ENCODE measurements at regions not wholly inside any gene's neighbourhood (a gene's known extent, or its start where the extent isn't known, plus 50 kb on each side); places are given as distances from the start of the nearest gene placed in this dataset.
"Not testable (repeated sequence)": the region's sequence is repeated elsewhere in the genome, so short reads cannot be mapped to it uniquely, and the experiment has no call there.

- not testable (repeated sequence) for H3K4me1 Mint-ChIP-seq (ENCODE audit: low read depth); H3K36me3 Mint-ChIP-seq (ENCODE audit: low read depth); H3K27me3 Mint-ChIP-seq (ENCODE audit: low read depth); H3K9me3 Mint-ChIP-seq; DNase-seq (ENCODE audit: low spot score); H3K4me3 Mint-ChIP-seq; H3K27ac Mint-ChIP-seq
These were observed 215.8 kb downstream of the GOLGA6L6 start for GRCh38 chr15:20325751-20326150.

GRCh38 chr15:20317132-20317531 lies 224.5 kb downstream of the GOLGA6L6 start:
- H3K4me3 Mint-ChIP-seq; DNase-seq (ENCODE audit: low spot score); H3K36me3 Mint-ChIP-seq (ENCODE audit: low read depth); H3K9me3 Mint-ChIP-seq; H3K27me3 Mint-ChIP-seq (ENCODE audit: low read depth); H3K4me1 Mint-ChIP-seq (ENCODE audit: low read depth); H3K27ac Mint-ChIP-seq: not testable (repeated sequence)

DNA sequence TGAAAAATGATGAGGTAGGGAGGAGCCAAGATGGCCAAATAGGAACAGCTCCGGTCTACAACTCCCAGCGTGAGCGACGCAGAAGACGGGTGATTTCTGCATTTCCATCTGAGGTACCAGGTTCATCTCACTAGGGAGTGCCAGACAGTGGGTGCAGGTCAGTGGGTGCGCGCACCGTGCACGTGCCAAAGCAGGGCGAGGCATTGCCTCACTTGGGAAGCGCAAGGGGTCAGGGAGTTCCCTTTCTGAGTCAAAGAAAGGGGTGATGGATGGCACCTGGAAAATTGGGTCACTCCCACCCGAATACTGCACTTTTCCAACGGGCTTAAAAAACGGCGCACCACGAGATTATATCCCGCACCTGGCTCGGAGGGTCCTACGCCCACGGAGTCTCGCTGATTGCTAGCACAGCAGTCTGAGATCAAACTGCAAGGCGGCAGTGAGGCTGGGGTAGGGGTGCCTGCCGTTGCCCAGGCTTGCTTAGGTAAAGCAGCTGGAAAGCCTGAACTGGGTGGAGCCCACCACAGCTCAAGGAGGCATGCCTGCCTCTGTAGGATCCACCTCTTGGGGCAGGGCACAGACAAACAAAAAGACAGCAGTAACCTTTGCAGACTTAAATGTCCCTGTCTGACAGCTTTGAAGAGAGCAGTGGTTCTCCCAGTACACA lies 230.5 kb downstream of the GOLGA6L6 start:
- DNase-seq (ENCODE audit: low spot score); H3K4me1 Mint-ChIP-seq (ENCODE audit: low read depth); H3K4me3 Mint-ChIP-seq; H3K9me3 Mint-ChIP-seq; H3K36me3 Mint-ChIP-seq (ENCODE audit: low read depth); H3K27me3 Mint-ChIP-seq (ENCODE audit: low read depth); H3K27ac Mint-ChIP-seq: not testable (repeated sequence)

DNA sequence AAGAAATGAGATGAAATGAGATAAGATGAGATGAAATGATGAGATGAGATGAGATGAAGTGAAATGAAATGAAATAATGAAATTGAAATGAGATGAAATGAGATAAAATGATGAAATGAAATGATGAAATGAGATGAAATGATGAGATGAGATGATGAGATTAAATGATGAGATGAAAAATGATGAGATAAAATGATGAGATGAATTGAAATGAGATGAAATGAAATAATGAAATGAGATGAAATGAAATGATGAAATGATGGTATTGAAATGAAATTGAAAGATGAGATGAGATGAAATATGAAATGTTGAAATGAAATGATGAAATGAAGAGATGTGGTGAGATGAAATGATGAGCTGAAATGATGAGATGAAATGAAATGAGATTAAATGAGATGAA lies 231.0 kb downstream of the GOLGA6L6 start:
- Mint-ChIP-seq H3K27me3 (ENCODE audit: low read depth) (no peaks in the 10 kb centered on the region), H3K4me3 (no peak overlapping the region), H3K4me1 (ENCODE audit: low read depth) (no peaks in the 10 kb centered on the region), H3K27ac (no peak overlapping the region), H3K36me3 (ENCODE audit: low read depth) (no peaks in the 10 kb centered on the region), H3K9me3 (no peaks in the 10 kb centered on the region)
- no peak for DNase-seq (ENCODE audit: low spot score)

GRCh38 chr15:20309966-20310365 lies 231.6 kb downstream of the GOLGA6L6 start:
- not testable (repeated sequence) for H3K9me3 Mint-ChIP-seq; H3K27ac Mint-ChIP-seq; H3K4me1 Mint-ChIP-seq (ENCODE audit: low read depth); H3K4me3 Mint-ChIP-seq; H3K36me3 Mint-ChIP-seq (ENCODE audit: low read depth); H3K27me3 Mint-ChIP-seq (ENCODE audit: low read depth); DNase-seq (ENCODE audit: low spot score)

DNA sequence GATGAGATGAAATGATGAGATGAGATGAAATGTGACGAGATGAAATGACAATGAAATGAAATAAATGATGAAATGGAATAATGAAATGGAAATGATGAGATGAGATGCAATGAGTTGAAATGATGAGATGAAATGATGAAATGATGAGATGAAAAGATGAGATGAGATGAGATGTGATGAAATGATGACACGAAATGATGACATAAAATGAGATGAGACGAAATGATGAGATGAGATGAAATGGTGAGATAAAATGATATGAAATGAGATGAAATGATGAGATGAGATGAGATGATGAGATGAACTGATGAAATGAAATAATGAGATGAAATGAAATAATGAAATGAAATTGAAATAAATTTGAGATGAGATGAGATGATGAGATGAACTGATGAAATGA lies 232.2 kb downstream of the GOLGA6L6 start:
- H3K4me1 Mint-ChIP-seq (ENCODE audit: low read depth); DNase-seq (ENCODE audit: low spot score); H3K9me3 Mint-ChIP-seq; H3K27ac Mint-ChIP-seq; H3K4me3 Mint-ChIP-seq; H3K36me3 Mint-ChIP-seq (ENCODE audit: low read depth); H3K27me3 Mint-ChIP-seq (ENCODE audit: low read depth): not testable (repeated sequence)

DNA sequence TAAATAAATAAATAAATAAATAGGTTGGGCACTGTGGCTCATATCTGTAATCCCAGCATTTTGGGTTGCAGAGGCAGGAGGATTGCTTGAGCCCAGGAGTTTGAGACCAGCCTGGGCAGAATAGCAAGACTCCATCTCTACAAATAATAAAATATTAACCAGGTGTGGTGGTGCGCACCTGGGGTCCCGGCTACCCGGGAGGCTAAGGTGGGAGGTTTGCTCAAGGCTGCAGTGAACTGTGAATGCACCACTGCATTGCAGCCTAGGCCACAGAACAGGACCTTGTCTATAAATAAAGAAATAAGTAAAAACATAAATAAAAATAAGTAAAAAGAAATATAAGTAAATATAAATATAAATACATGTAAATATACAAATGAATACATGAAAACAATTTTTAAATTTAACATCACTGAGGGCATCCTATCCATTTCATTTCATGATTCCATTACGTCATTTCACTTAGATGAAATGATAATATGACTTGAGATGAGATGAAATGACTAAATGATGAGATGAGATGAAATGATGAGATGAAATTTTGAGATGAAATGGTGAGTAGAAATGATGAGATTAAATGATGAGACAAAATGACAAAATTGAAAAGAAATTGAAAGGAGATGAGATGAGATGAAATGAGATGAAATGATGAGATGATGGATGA lies 233.4 kb downstream of the GOLGA6L6 start:
- not testable (repeated sequence) for H3K9me3 Mint-ChIP-seq; H3K27ac Mint-ChIP-seq; H3K27me3 Mint-ChIP-seq (ENCODE audit: low read depth); H3K4me1 Mint-ChIP-seq (ENCODE audit: low read depth); DNase-seq (ENCODE audit: low spot score); H3K4me3 Mint-ChIP-seq; H3K36me3 Mint-ChIP-seq (ENCODE audit: low read depth)

- H3K9me3 Mint-ChIP-seq; H3K36me3 Mint-ChIP-seq (ENCODE audit: low read depth); H3K4me1 Mint-ChIP-seq (ENCODE audit: low read depth); H3K27ac Mint-ChIP-seq; H3K27me3 Mint-ChIP-seq (ENCODE audit: low read depth); H3K4me3 Mint-ChIP-seq; DNase-seq (ENCODE audit: low spot score): not testable (repeated sequence)
These were observed 234.5 kb downstream of the GOLGA6L6 start for GRCh38 chr15:20307137-20307536.

GRCh38 chr15:20306497-20307106 lies 235.0 kb downstream of the GOLGA6L6 start:
- not testable (repeated sequence) for H3K27me3 Mint-ChIP-seq (ENCODE audit: low read depth); H3K4me3 Mint-ChIP-seq; DNase-seq (ENCODE audit: low spot score); H3K4me1 Mint-ChIP-seq (ENCODE audit: low read depth); H3K27ac Mint-ChIP-seq; H3K9me3 Mint-ChIP-seq; H3K36me3 Mint-ChIP-seq (ENCODE audit: low read depth)

DNA sequence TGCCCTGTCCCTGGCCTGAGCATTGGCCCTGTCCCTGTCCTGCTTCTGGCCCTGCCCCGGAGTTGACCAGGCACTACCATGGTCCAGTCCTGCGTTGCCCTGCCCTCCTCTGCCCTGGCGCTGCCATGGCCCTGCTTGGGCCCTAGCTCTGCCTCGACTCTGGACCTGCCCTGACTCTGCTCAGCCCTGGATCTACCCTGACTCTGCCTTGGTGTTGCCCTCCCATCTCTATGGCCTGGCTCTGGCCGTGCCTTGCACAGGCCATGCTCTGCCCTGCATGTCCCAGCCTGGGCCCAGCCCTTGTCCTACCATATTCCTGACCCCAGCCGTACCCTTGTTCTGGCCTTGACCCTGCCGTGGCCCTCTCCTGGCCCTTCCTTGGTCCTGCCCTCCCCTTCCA lies 235.7 kb downstream of the GOLGA6L6 start:
- H3K36me3 Mint-ChIP-seq (ENCODE audit: low read depth); H3K27ac Mint-ChIP-seq; H3K4me3 Mint-ChIP-seq; H3K27me3 Mint-ChIP-seq (ENCODE audit: low read depth); DNase-seq (ENCODE audit: low spot score); H3K4me1 Mint-ChIP-seq (ENCODE audit: low read depth); H3K9me3 Mint-ChIP-seq: not testable (repeated sequence)

- not testable (repeated sequence) for H3K4me3 Mint-ChIP-seq; H3K9me3 Mint-ChIP-seq; DNase-seq (ENCODE audit: low spot score); H3K27ac Mint-ChIP-seq; H3K4me1 Mint-ChIP-seq (ENCODE audit: low read depth); H3K36me3 Mint-ChIP-seq (ENCODE audit: low read depth); H3K27me3 Mint-ChIP-seq (ENCODE audit: low read depth)
These were observed 236.6 kb downstream of the GOLGA6L6 start for GRCh38 chr15:20305015-20305465.

DNA sequence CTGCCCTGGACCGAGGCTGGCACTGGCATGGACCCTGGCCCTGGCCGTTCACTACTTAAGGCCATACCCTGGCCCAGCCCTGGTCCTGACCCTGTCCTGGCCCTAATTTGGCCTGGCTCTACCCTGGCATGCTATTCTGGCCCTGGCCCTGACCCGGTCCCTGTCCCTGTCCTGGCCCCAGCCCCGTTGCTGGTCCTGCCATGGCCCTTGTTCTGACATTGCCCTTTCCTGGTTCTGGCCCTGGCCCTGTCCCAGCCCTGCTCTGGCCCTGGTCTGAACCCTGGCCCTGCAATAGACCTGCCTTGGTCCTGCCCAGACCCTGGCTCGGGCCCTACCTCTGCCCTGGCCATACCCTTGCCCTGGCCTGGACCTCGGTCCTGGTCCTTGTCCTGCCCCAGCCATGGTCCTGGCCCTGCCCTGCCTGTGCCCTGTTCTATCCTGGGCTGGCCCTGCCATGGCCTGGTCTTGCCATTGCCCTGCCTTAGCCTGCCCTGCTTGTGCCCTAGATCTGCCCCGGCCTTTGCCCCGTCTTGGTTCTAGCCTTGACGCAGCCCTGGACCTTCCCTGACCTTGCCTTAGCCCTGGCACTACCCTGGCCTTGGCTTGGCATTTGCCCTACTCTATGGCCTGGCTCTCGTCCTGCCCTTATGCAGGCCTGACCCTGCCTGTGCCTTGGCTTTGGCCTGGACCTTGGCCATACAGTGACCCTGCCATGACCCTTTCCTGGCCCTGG lies 237.2 kb downstream of the GOLGA6L6 start:
- H3K4me1 Mint-ChIP-seq (ENCODE audit: low read depth); DNase-seq (ENCODE audit: low spot score); H3K27me3 Mint-ChIP-seq (ENCODE audit: low read depth); H3K36me3 Mint-ChIP-seq (ENCODE audit: low read depth); H3K27ac Mint-ChIP-seq; H3K4me3 Mint-ChIP-seq; H3K9me3 Mint-ChIP-seq: not testable (repeated sequence)

DNA sequence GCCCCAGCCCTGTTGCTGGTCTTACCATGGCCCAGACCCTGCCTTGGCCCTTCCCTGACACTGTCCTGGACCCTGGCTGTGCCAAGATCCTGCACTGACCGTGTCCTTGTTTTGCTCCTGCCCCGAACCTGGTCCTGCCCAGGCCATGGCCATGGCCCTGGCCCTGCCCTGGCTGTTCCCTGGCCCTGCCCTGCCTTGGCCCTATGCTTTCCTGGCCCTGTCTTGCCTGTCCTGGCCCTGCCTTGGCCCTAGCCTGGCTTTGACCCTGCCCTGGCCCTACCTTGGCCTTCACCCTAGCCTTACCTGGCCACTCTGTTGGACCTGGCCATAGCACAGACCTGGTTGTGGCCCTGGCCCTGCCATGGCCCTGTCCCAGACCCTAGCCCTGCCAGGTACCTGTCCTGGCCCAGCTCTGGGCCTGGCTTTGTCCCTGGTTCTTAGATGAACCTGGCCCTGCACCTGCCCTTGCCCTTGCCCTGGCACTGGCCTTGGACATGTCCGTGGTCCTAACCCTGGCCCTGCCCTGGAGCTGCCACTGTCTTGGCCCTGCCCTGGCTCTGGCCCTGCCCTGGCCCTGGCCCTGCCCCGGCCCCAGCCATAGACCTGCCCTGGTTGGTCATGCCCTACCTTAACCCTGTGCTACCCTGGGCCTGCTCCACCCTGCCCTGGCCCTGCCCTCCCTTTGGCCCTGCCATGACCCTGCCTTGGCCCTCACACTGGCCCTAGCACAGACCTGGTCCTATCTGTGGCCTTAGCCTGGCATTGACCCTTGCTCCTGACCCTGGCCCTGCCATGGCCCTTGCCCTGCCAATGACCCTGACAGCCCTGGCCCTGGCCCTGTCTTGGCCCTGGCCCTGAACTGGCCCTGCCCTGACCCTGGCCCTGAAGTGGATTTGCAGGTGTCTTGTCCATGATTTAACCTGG lies 238.1 kb downstream of the GOLGA6L6 start:
- H3K9me3 Mint-ChIP-seq; DNase-seq (ENCODE audit: low spot score); H3K36me3 Mint-ChIP-seq (ENCODE audit: low read depth): not testable (repeated sequence)

More for the DNA sequence above, 238.1 kb downstream of the GOLGA6L6 start:
- not testable (repeated sequence) for H3K4me1 Mint-ChIP-seq (ENCODE audit: low read depth); H3K27ac Mint-ChIP-seq; H3K4me3 Mint-ChIP-seq; H3K27me3 Mint-ChIP-seq (ENCODE audit: low read depth)
